ENCODE measurements at regions not wholly inside any gene's neighbourhood (a gene's known extent, or its start where the extent isn't known, plus 50 kb on each side); places are given as distances from the start of the nearest gene placed in this dataset.
"Not testable (repeated sequence)": the region's sequence is repeated elsewhere in the genome, so short reads cannot be mapped to it uniquely, and the experiment has no call there.

DNA sequence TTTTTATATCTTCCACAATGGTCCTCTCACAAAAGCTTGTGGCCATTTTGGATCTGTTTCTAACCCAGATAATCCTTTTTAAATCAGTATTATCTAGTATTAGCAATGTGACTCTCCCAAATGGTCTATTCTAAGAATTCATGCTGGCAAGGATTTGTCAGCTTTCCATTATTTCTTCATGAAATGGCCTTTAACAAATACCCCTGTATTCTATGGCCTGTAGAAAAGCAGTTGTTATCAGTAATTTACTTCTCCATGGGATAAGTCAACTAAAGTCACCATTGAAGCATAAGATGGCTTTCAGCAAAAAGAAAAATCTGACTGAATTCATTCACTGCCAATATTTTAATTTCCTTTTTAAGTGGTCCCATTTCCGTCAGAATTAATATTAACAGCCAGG is 346.4 kb upstream of the FAM174A start:
- DNase-seq, result no peak

DNA sequence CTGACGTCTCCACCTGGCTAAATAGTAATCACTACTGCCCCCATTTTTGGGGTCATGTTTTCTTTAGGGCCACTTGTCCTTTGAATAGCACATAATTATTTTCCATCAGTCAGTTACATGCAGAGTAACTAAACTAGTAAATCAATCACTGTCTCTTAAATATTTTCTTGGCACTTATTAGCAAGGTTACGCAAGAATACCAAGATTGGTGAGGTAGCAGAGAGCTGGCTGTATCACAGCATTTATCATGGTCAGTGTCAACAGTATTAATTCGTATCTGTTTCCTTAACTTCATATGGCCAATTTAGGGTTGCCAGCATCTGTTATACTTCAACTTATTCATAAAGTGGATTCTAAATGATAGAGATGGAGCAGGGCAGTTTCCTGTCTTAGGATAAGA is 346.8 kb upstream of the FAM174A start:
- no peak for DNase-seq

DNA sequence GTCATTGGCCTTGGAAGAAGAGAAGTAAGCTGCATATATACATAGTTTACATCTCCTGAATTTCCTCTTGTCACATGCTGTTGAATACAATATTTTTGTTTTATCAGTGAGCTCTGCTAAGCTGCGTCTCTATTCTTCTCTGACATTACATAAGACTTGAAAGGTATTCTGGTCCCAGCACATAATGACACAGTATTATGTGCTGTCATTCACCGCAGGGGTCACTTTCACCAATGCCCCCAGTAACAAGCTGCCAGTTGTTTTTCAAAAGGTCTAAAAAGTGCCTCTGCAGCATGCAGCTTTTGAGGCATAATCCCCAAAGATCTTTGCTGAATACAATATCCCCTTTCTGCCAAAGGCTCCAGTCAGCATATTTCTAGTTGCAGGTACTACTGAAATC is 349.0 kb upstream of the FAM174A start:
- DNase-seq, result no peak

DNA sequence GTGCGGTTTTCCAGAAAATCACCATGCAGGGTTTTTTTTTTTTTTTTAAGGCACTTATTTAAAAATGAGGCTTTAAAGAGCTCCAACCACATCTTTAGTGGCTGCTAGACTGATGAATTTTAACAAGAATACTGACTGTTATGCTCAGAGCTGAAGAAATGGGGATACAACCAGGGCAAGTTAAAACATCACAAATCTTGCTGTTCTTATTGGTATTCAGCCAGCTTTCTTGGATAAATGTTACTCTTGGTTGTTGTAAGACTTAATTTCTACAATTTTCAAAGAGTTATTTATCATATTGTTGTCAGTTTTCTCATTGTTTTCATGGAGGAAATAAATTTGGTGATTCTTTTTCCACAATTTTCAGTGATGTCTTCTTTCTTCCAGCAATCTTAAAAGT is 352.8 kb upstream of the FAM174A start:
- DNase-seq, result no peak

DNA sequence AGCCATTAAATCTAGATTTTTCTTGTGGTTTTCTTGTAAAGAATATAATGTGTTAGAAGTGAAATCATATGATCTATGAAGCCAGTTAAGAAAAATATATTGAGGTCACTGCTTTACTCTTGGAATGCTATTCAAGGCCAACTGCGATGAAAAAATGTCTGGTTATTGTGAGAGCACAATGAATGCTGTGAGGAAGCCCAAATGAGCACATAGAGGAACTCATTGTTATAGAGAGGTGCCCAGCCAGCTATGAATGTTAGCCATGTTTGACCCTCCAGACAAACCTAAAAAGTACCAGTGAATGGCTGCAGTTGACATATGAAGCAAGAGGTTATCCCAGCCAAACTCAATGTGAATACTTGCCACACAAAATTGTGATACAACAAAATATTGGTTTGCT is 359.8 kb upstream of the FAM174A start:
- no peak for DNase-seq

DNA sequence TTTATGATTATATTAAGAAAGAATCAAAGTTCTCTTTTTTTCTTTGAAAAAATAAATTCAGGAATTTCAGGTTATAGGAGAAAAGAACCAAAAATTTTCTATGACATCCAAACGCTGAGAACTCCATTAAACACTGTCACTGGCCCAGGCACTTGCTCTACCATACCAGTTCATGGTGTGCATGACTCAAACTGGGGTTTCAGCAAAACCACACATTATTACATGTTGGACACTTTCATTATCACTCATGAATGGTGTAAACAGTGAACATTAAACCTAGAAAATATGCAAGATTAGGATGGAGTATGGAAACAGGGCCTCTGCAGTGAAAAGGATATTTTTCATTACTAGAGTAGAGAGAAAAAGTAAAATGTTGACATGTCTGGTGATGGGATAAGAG is 369.9 kb upstream of the FAM174A start:
- no peak for DNase-seq

DNA sequence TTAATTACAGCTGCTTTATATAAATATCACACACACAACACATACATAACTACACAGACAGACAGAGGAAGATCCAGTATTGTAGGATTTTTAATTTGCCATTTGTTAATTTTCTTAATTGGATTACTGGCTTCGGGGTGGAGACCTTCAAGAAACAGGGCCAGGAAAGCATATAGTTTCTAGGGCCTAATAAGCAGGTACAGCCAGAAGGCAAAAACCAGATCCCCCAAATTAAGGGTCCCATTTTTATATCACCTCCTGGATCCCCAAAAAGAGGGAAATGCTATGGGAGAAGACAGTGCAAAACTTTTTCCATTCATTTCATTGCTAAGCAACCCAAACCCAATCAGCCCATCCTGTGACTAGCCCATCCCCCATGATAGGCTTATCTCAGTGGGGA is 373.3 kb upstream of the FAM174A start:
- DNase-seq, result no peak

DNA sequence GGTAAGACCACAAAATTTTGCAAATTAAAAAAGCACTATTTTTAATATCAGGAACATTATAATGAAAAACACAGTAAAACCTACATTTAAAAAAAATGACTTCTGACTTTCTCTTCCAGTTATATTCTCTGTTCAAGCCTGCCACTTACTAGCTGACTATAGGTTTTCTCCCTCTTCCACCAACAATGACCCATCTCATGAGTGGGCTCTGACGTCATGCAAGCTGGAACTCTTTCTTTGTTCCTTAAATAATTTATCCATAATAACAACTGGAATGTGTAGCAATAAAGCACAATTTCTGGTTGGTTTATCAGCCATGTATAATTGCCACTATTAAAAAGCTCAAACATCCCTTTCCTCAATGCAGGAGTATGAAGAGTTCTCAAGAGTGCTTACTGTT is 378.1 kb upstream of the FAM174A start:
- no peak for DNase-seq

DNA sequence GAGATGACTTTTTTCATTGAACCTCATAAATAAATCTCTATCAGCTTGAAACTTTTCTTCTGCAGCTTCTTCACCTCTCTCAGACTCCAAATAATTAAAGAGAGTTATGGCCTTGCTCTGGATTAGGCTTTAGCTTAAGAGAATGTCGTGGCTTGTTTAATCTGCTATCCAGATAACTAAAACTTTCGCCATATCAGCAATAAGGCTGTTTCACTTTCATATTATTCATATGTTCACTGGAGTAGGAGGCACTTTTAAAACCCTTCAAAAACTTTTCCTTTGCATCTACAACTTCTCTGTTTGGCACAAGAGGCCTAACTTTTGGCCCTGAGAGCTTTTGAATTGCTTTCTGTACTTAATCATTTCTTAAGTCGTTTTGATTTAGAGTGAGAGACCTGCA is 386.9 kb upstream of the FAM174A start:
- DNase-seq, result no peak

DNA sequence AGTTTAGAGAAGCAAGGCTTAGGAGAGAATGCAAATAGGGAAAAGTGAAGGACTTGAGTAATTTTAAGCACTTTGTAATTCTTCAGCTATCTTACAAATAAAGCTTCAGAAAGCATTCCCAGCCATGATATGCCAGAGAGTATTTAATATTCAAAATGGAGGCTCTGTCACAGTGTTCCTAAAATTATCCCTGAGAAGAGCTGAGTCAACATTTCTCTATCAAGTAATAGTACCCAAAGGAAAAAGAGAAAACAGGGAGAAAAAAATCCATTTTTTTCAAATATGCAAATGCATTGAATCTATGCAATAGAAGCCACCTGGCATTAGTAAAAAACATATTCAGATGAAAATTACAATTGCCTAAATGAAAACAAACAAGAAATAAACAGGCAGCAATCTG is 392.6 kb upstream of the FAM174A start:
- DNase-seq, result no peak

DNA sequence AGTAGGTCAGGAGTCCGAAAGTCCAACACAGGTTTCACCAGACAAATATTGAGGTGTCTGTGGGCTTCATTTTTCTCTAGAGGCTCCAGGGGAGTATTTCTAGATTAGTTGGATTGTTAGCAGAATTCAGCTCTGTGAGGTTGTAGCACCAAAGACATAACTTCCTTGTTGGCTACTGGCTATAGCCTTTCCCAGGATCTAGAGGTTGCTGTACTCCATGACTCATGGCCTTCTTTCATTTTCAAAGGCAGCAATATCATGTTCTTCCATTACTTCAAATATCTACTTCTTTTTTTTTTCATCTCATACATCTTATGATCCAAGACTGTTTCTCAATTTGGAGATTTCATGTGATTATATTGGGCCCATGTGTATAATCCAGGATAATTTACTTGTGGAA is 404.0 kb upstream of the FAM174A start:
- DNase-seq, result no peak

DNA sequence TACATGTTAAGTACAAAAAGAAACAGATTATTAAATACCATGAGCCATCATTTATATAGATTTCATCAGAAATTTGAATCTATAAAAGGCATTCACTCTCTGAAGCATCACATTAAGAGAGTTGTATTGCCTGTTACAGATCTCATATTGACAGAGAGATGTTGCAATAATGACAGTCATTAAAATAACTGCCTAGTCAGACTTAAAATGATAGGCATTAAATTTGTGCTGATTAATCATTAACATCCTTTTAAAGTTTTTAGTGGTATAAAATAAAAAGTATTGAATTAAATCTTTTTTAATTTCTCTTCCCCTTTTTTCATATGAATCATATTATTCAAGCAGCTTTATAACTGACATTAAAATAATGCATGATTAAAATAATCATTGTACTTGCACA is 404.9 kb upstream of the FAM174A start:
- no peak for DNase-seq

DNA sequence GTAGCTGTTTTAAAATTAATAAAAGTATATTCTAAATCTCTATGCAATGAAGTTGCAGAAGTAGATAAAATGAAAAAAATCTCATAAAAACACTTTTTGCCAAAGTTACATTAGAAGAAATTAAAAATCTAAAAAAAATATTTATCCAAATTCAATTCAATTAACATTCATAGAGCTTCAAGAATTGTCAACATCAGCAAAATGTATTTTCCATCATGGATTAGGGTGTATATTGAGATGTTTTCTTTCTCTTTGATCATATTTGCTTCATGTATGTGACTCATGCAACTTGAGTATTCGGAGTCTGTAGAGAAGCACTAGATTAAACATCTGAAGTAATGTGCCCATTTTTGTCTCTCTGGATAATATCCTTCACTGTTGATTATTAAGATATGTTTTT is 415.3 kb upstream of the FAM174A start:
- no peak for DNase-seq

DNA sequence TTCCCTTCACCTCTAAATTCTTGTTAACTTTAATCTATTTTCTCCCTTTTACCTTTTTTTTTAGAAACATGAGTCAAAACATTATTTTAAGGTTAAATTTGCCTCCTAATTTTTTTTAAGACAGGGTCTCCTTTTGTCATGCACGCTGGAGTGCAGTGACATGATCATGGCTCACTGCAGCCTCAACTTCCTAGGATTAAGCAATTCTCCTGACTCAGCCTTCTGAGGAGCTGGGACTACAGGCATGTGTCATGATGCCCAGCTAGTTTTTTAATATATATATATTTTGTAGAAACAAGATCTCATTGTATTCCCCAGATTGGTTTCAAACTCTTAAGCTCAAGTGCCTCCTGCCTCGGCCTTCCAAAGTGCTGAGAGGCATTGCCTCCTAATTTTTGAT is 424.7 kb upstream of the FAM174A start:
- no peak for DNase-seq

DNA sequence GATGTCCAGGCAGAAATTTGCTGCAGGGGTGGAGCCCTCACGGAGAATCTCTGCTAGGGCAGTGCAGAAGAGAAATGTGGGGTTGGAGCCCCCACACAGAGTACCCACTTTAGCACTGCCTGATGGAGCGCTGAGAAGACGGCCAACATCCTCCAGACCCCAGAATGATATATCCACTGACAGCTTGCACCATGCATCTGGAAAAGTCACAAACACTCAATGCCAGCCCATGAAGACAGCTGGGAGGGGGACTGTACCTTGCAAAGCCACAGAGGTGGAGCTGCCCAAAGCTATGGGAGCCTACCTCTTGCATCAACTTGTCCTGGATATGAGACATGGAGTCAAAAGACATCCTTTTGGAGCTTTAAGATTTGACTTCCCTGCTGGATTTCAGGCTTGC is 426.3 kb upstream of the FAM174A start:
- no peak for DNase-seq

DNA sequence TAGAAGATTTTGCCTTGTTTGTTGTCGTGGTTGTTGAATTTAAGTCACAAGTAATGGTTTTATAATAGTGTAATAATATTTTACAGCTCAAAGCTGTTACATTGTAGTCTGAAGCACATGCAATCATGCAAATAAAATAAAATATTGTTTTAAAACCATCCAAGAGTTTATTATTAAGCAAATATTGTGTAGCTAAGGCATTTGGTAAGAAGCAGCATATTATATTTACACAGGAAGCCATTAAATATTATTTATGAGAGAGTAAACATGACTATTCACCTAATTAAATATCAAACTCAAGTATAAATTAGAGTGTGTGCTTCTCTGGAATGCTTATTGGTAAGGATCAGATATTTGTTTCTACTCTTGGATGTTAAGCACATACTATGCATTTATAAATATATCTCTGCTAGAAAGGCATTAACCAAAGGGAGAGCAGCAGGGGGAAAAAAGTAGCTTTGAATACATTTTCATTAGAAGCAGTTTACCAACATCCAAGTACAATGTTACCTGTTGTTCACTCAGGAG is 431.5 kb upstream of the FAM174A start:
- not testable (repeated sequence) for DNase-seq

DNA sequence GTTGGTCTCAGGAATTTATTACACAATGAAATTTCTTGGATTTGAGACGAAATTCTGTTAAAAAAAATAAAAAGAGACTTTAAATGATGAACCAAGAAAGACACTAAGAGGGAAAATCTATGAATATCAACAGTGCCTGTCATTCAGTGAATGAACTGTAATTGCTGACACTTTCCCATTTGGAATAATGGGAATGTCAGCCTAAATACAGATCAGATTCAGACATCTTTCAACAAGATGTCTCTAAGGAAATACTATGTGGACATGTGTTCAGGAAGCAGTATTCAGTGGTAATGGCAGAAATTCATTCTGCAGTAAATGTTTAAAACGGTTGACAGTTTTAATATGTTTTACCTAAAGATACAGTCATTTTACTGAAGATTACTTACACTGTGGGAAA is 433.7 kb upstream of the FAM174A start:
- DNase-seq, result not testable (repeated sequence)

DNA sequence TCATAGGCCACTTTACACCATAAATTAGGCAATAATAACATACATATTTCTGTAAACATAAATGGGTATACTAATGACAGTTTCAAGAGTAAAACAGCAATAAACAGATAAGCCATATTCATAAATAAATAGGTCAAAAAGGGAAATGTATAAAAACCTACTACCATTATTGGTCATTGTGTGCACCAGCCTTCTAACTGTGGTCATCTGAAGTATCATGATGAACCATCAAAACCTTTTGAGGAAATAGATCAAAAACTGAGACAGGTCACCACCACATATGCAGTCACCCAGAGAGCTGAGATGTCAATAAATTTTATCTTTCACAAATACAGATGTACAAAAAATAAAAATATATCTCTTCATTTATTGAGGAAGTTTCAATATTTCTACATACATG is 438.8 kb upstream of the FAM174A start:
- DNase-seq, result not testable (repeated sequence)

DNA sequence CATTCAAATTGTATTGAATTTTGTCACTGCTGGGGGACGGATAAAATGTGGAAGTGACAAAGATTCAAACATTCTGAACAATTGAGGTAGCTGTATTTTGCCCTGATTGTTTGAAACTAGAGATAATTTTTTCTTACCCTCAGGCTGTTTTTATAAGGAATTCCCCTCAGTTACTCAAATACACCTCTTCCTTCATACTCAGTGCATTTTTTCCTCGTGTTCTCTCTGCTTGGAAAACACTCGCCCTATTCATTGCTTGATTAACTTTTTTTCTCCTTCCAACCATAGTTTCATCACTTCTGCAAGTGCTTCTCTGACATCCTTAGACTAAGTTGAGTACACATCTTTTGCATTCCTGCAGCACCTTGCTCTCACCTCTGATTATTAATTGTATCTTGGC is 454.5 kb upstream of the FAM174A start:
- DNase-seq, result not testable (repeated sequence)

DNA sequence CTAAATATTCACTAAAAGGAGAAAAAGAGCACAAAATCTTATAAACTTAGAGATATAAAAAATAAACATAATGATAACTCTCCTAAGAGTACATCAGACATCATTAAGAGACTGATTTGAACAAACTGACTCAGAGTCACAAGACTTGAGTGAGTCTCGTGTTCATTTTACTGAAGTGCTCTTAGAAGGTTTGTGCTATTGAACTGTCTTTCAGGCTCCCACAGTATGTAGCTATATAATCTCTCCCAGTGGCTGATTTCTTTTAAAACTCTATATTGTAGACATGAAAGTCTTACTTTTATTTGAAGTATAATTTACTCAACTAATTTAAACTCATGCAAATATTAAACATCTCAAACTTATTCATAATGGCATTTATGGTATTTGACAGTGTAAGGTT is 456.0 kb upstream of the FAM174A start:
- not testable (repeated sequence) for DNase-seq

DNA sequence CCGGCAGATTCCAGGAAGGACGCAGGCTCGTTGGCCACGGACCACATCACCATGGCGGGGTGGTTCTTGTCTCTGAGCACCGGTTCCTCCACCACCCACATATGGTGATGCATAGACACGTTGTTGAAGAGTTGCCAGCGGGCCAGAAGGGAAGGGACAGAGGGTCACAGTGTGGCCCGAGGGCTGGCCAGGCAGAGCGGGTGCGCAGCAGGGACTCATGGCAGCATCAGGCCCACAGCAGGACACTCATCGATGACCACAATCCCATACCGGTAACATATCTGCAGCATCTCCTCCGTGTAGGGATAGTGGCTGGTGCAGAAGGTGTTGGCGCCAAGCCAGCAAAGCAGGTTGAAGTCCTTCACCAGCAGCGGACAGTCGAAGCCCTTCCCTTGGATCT is 469.2 kb upstream of the FAM174A start:
- DNase-seq, result not testable (repeated sequence)

DNA sequence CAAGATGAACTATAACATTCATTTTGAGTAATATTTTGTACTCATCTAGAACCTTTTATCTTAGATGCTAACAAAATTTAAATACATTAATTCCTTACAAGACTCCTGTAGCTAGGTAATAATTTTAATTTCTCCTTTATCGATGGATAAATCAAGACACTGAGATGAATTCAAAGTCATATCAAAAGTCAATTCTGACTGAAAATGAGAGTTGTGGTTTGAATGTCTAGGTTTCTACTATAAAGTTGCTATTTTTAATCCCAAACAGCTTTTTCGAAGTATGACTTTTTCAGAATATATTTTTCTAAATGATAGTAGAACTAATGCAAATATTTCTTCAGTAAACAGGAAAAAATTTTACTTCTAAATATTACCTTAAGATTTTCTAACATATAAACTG is 491.7 kb upstream of the FAM174A start:
- DNase-seq, result no peak

DNA sequence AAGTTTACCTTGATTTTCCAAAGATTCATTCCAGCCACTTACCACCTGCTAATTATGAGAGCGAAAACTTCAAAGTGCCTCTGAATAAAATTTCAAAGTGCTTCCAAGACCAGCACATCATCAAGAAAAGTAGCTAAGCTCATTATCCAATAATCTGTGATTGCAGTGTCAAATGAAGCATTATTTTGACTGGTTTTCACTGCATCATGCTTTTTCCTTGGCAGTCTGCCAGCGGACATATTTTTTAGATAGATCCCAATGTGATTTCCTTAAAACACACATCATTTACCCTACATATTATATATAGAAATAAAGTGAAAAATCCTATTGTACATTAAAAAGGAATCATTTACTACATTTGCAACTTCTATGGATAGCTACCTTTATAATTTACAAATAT is 508.6 kb upstream of the FAM174A start:
- no peak for DNase-seq

DNA sequence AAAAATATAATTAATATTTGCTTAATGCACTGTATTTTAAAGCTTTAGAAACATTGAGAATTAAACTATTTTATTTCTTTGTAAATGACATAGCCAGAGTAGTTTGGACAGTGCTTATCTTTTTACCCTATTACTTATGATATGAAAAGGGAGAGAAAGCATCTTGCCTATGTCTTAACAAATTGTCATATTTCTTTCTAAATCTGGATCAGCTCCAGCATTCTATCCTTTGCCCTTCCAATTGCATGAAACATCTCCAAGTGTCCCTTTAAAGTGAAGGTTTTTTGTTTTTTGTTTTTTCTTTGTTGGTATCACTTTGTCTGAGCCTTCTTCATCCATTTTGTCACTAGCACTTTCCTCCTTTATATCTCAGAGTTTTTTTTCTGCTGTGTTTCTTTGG is 511.6 kb upstream of the FAM174A start:
- no peak for DNase-seq

DNA sequence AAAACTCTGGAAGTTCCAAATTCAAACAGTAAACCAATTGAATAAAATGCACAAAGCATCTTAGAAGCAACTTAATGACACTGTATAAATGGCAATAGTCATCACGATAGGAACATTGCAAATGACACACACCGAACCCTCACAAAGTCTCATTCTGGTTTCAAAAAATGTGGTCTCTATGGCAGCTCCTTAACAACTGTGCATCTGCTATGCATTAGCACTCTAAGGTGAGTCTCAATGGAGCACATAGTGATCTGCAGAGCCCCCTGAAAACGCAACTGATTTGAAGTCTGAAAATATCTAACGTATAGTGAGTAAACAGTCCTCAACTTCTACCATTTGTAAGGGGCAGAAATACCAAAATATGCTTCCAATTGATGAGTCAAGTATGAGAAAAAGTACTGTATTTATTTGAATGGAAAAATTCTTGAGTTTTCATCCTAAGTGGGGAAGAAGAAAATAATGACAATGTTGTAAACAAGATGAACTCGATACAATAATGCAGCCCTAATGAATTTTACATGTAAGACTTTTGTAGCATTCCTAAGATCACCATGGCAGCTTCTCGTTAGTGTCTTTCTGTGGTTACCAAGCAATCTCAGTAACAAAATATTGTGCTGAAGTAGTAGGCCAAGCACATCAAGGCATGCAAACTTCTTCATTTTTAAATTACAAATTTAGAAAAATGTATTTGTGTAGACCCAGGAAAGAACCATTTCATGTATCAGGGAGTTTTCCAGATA is 517.5 kb upstream of the FAM174A start:
- DNase-seq, result no peak
